ENCODE measurements at regions not wholly inside any gene's neighbourhood (a gene's known extent, or its start where the extent isn't known, plus 50 kb on each side); places are given as distances from the start of the nearest gene placed in this dataset.

- TF ChIP-seq SUZ12 (IDR thresholded peaks at IDR 0.05; ENCODE audit: low read length): no peak
- TF ChIP-seq CTCF (IDR thresholded peaks at IDR 0.05; ENCODE audit: control extremely low read depth in 1 of 3, insufficient read depth in 1 of 3, low read depth in 1 of 3, low read length in 3 of 3): no peak
- TF ChIP-seq SIN3A (conservative IDR thresholded peaks at IDR 0.05 in 1 of 2, IDR thresholded peaks at IDR 0.05 in 1 of 2; ENCODE audit: low read depth in 1 of 2, low read length in 2 of 2): no peak
- TF ChIP-seq HDAC6 (IDR thresholded peaks at IDR 0.05; ENCODE audit: low read depth, low read length): no peak
- no peak for TF ChIP-seq CBX8 (IDR thresholded peaks at IDR 0.05; ENCODE audit: borderline replicate concordance, low read depth, low read length)
- TF ChIP-seq SP2 (IDR thresholded peaks at IDR 0.05; ENCODE audit: low read length): no peak
- TF ChIP-seq ASH2L (IDR thresholded peaks at IDR 0.05; ENCODE audit: low read length): no peak
- TF ChIP-seq RXRA (IDR thresholded peaks at IDR 0.05; ENCODE audit: insufficient read depth, low read depth, low read length): no peak
- no peak for TF ChIP-seq EZH2 (IDR thresholded peaks at IDR 0.05; ENCODE audit: low read depth, low read length, severe bottlenecking)
- TF ChIP-seq YY1 (IDR thresholded peaks at IDR 0.05; ENCODE audit: low read depth, low read length): no peak
- no peak for TF ChIP-seq SP1 (IDR thresholded peaks at IDR 0.05; ENCODE audit: low read depth, low read length)
- no peak for TF ChIP-seq POLR2AphosphoS5 (IDR thresholded peaks at IDR 0.05; ENCODE audit: low read depth, low read length)
- TF ChIP-seq USF2 (IDR thresholded peaks at IDR 0.05; ENCODE audit: low read length): no peak
Measured at GRCh38 chr2:195047955-195048354, 609.1 kb upstream of the SLC39A10 start (continued).
